Heart left ventricle (tissue), 16 donors: ENCODE measurements at regions not wholly inside any gene's neighbourhood (a gene's known extent, or its start where the extent isn't known, plus 50 kb on each side); places are given as distances from the start of the nearest gene placed in this dataset.
"Not testable (repeated sequence)": the region's sequence is repeated elsewhere in the genome, so short reads cannot be mapped to it uniquely, and the experiment has no call there.

Experiments used
- ATAC-seq, 4 donors: fragments of 200-7000 bp; cut with Tn5 transposase; one replicate each; pipeline ENCODE4 v1.9.1; 2020 to 2022; ENCODE audit warnings: moderate library complexity in 4 of 4, mild to moderate bottlenecking in 3 of 4, moderate number of reproducible peaks in 1 of 4
- DNase-seq, 5 donors: peaks; one replicate each; pipeline ENCODE4 v3.0.0-alpha.2; 2020
- H3K27ac ChIP-seq, 12 donors: fragments of 200-600 bp; sonication (generic) in 4 of 12; one replicate each; pipeline versions ENCODE4 v1.5.0 to v1.8.0; 2016 to 2022; ENCODE audit warnings: mild to moderate bottlenecking in 2 of 12
- H3K27me3 ChIP-seq, 9 donors: fragments of 200-600 bp; sonication (generic) in 2 of 9; one replicate each; pipeline versions ENCODE4 v1.5.1 to v1.8.0; 2016 to 2022; ENCODE audit warnings: mild to moderate bottlenecking in 3 of 9
- H3K36me3 ChIP-seq, 9 donors: fragments of 200-600 bp; sonication (generic) in 2 of 9; one replicate each; pipeline versions ENCODE4 v1.5.0 to v1.8.0; 2018 to 2022; ENCODE audit warnings: mild to moderate bottlenecking in 2 of 9
- H3K4me1 ChIP-seq, 12 donors: fragments of 200-600 bp; sonication (generic) in 4 of 12; one replicate each; pipeline versions ENCODE4 v1.5.0 to v1.8.0; 2016 to 2022; ENCODE audit warnings: mild to moderate bottlenecking in 3 of 12
- H3K4me3 ChIP-seq, 12 donors: fragments of 200-600 bp; sonication (generic) in 4 of 12; one replicate each; pipeline versions ENCODE4 v1.5.0 to v1.8.0; 2017 to 2022; ENCODE audit warnings: mild to moderate bottlenecking in 9 of 12, moderate library complexity in 4 of 12
- H3K9me3 ChIP-seq, 12 donors: fragments of 200-600 bp; sonication (generic) in 4 of 12; one replicate each; pipeline versions ENCODE4 v1.5.0 to v1.8.0; 2016 to 2022; ENCODE audit warnings: mild to moderate bottlenecking in 1 of 12
- CTCF ChIP-seq, 12 donors: fragments of 200-600 bp; sonication (generic) in 4 of 12; IDR thresholded peaks; one replicate each; pipeline versions ENCODE4 v1.5.0 to v1.8.0; 2018 to 2022; ENCODE audit warnings: antibody characterized with exemption in 12 of 12, mild to moderate bottlenecking in 5 of 12
- POLR2A ChIP-seq, 2 donors: fragments of 450-650 bp; IDR thresholded peaks; one replicate each; pipeline ENCODE4 v1.6.1; 2017; ENCODE audit warnings: antibody characterized with exemption in 2 of 2, mild to moderate bottlenecking in 2 of 2, moderate library complexity in 2 of 2
- WGBS, 4 donors: extraction: QIAGEN DNeasy Blood & Tissue Kit in 2 of 4; methylation state at CpG; one replicate each; pipeline versions ENCODE4 v1.1.5 to v1.1.7; 2013 to 2018; 5-methylcytosine and 5-hydroxymethylcytosine counted together
- intact Hi-C, 10 donors: fragments of 100-400 bp; cut with DNase I; formaldehyde crosslinking; loops; one replicate each; pipeline versions ENCODE4 v1.11.1 to v1.14.2; 2022
- donor health status: ischemic (EF 13 %, LVEDD 7.1; RV severe dilation, severe dysfunction).
- donor health status: healthy with polysubstance abuse.
- donor health status: DM: no; HTN: yes; CAD: no.
- donor health status: DM: no; HTN: no; CAD: no.
- donor health status: ischemic (EF 25% LVEDD 6.9; RV normal size, moderate dysfunction).
- donor health status: ischemic (EF 25% LVEDD 5.7; RV mildly dilated, moderate dysfunction).
- donor health status: healthy.
- donor health status: DM: yes; HTN: yes; CAD: no.
- donor health status: ischemic (EF 35%, LVEDD 5.7; RV mildly dilated, moderate dysfunction).
- donor health status: nonischemic (EF 11% LVEDD 7.7; RV severe dilation, severe dysfunction).
- donor health status: DM: yes; HTN: yes; CAD: no.
- donor health status: PGD.
- donor health status: ischemic (EF 29% LVEDD 5.4; RV normal size, mild dysfunction).
- donor health status: nonischemic (EF 23%, LVEDD 6.1; RV moderate dilation, normal function).

GRCh38 chr2:234162861-234163260 lies 112.4 kb downstream of the SPP2 start:
- ATAC-seq (no peak), DNase-seq (no peak)
- Histone ChIP-seq H3K27me3 (peaks cover 0 to 6% (median 0%) of the 10 kb centered on the region in 9 donors), H3K4me3 (no peak overlapping the region), H3K27ac (no peak overlapping the region), H3K4me1 (no peaks in the 10 kb centered on the region), H3K9me3 (no peaks in the 10 kb centered on the region), H3K36me3 (no peaks in the 10 kb centered on the region)
- TF ChIP-seq POLR2A (IDR thresholded peaks at IDR 0.05), result no peak
- TF ChIP-seq CTCF (IDR thresholded peaks at IDR 0.05), result no peak
- intact Hi-C loops, result no loop called here
- 47 to 71% (median 63%) methylated on average over 1 of the region's 1 CpG for WGBS, 4 donors

GRCh38 chr2:234161932-234162331 lies 111.4 kb downstream of the SPP2 start:
- Histone ChIP-seq H3K27me3 (peaks cover 0 to 8% (median 0%) of the 10 kb centered on the region in 9 donors), H3K9me3 (no peaks in the 10 kb centered on the region), H3K4me3 (no peak overlapping the region), H3K4me1 (no peaks in the 10 kb centered on the region), H3K27ac (no peak overlapping the region), H3K36me3 (no peaks in the 10 kb centered on the region)
- TF ChIP-seq POLR2A (IDR thresholded peaks at IDR 0.05) (no peak), CTCF (IDR thresholded peaks at IDR 0.05) (no peak)
- DNase-seq (no peak), ATAC-seq (no peak)
- intact Hi-C loops, result no loop called here
- 71 to 83% (median 79%) methylated on average over 5 to 6 of the region's 6 CpGs for WGBS, 4 donors

- Histone ChIP-seq H3K27ac (no peak overlapping the region), H3K4me3 (no peak overlapping the region), H3K36me3 (no peaks in the 10 kb centered on the region), H3K9me3 (no peaks in the 10 kb centered on the region), H3K4me1 (no peaks in the 10 kb centered on the region), H3K27me3 (peaks cover 0 to 23% (median 0%) of the 10 kb centered on the region in 9 donors)
- intact Hi-C loops, result no loop called here
- DNase-seq (no peak), ATAC-seq (no peak)
- no peak for TF ChIP-seq POLR2A (IDR thresholded peaks at IDR 0.05)
- WGBS, 4 donors, result 85 to 88% (median 87%) methylated on average over 4 of the region's 4 CpGs
These were observed 108.3 kb downstream of the SPP2 start for GRCh38 chr2:234158812-234159211.

GRCh38 chr2:234157817-234158588 lies 107.5 kb downstream of the SPP2 start:
- H3K36me3 ChIP-seq, result no peaks in the 10 kb centered on the region
- no peaks in the 10 kb centered on the region for H3K9me3 ChIP-seq
- H3K4me1 ChIP-seq, result no peaks in the 10 kb centered on the region
- no peak overlapping the region for H3K4me3 ChIP-seq
- WGBS, 4 donors, result 57 to 63% (median 62%) methylated on average over 3 of the region's 3 CpGs
- DNase-seq, result no peak
- H3K27ac ChIP-seq, result no peak overlapping the region
- intact Hi-C loops, result no loop called here
- no peak for ATAC-seq
- TF ChIP-seq CTCF (IDR thresholded peaks at IDR 0.05), result no peak
- no peak for TF ChIP-seq POLR2A (IDR thresholded peaks at IDR 0.05)
- peaks cover 0 to 23% (median 0%) of the 10 kb centered on the region in 9 donors for H3K27me3 ChIP-seq

- Histone ChIP-seq H3K27ac (no peak overlapping the region), H3K4me1 (no peaks in the 10 kb centered on the region), H3K27me3 (peaks cover 0 to 23% (median 0%) of the 10 kb centered on the region in 9 donors), H3K9me3 (no peaks in the 10 kb centered on the region), H3K36me3 (no peaks in the 10 kb centered on the region), H3K4me3 (no peak overlapping the region)
- DNase-seq, result no peak
- no peak for ATAC-seq
- TF ChIP-seq POLR2A (IDR thresholded peaks at IDR 0.05) (no peak), CTCF (IDR thresholded peaks at IDR 0.05) (no peak)
- intact Hi-C loops, result no loop called here
- 50 to 54% (median 52%) methylated on average over 3 of the region's 3 CpGs for WGBS, 4 donors
These were observed 105.8 kb downstream of the SPP2 start for GRCh38 chr2:234156326-234156725.

- peaks cover 0 to 16% (median 0%) of the 10 kb centered on the region in 9 donors for H3K27me3 ChIP-seq
- ATAC-seq, intact Hi-C loops, H3K9me3 ChIP-seq, H3K27ac ChIP-seq, H3K36me3 ChIP-seq, H3K4me3 ChIP-seq, DNase-seq, H3K4me1 ChIP-seq: not testable (repeated sequence)
- WGBS, 4 donors, result 76 to 91% (median 88%) methylated on average over 2 of the region's 2 CpGs
These were observed 102.3 kb downstream of the SPP2 start for GRCh38 chr2:234152835-234153234.
